HG03095 (cell line): ENCODE measurements at regions not wholly inside any gene's neighbourhood (a gene's known extent, or its start where the extent isn't known, plus 50 kb on each side); places are given as distances from the start of the nearest gene placed in this dataset.

Source experiments
- ATAC-seq: cut with Tn5 transposase; IDR thresholded peaks from one replicate; pipeline ENCODE4 v1.9.1; 2021; ENCODE audit warnings: moderate library complexity; ENCODE audit not compliant: unreplicated experiment

GRCh38 chr18:76202322-76202721, 292.7 kb downstream of the ZNF516 start:
- no peak for ATAC-seq

GRCh38 chr18:76195601-76196000, 299.4 kb downstream of the ZNF516 start:
- ATAC-seq = no peak

GRCh38 chr18:76188097-76188496, 306.9 kb downstream of the ZNF516 start:
- ATAC-seq = no peak

DNA sequence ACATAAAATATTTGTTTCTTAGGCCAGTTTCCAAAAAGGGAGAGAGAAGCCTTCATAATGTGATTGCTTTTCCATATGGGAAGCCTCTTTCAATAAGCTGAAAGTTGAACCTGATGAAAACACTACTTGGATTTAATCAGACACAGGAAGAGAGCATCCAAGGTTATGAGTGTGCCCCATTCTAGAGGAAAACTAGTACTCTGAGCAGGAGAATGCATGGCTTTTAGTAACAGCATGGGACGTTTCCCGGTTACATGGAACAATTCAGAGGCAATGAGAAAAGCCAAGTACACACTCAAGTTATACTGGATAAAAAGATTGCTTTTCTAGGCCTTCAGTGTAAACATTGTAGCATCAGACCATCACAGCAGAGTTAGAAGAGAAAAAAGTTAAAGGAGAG, 315.8 kb downstream of the ZNF516 start:
- ATAC-seq = no peak

- no peak for ATAC-seq
Measured at GRCh38 chr18:76177160-76177559, 317.9 kb downstream of the ZNF516 start.

DNA sequence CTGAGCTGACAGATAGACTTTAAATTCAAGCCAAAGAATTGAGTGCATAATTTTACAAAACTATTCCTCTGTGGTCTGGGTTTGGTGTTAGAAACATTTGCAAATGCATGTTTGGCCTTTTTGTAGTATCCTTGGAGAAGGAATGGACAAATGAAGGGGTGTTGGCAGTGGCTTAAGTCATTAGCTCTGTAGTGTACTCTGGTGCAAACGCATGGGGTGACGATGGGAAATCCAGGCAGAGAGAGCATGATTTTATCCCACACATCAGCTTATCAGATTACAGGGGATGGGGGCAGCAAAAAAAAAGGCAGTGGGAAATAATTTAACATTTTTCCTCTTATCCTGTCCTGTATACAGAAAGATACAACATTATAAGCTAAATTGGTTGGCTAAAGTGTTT, 320.6 kb downstream of the ZNF516 start:
- no peak for ATAC-seq

DNA sequence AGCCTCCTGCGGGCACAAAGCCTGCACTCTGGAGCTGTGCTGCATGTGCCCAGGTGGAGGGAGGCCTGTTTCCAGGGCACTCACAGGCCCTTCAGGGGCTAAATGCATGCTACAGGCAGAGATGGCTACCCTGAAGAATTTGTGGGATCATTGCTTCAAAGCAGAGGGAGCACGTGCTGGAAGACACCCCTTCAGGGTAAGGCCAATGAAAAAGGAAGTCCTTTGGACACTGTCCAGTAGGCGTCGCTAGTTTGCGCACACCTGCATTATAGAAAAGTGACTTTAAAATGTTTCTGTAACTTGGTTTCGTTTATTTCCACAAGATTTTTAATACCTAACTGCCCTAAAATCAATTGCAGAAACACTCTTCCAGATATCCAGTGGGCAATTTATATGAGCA, 325.3 kb downstream of the ZNF516 start:
- no peak for ATAC-seq

DNA sequence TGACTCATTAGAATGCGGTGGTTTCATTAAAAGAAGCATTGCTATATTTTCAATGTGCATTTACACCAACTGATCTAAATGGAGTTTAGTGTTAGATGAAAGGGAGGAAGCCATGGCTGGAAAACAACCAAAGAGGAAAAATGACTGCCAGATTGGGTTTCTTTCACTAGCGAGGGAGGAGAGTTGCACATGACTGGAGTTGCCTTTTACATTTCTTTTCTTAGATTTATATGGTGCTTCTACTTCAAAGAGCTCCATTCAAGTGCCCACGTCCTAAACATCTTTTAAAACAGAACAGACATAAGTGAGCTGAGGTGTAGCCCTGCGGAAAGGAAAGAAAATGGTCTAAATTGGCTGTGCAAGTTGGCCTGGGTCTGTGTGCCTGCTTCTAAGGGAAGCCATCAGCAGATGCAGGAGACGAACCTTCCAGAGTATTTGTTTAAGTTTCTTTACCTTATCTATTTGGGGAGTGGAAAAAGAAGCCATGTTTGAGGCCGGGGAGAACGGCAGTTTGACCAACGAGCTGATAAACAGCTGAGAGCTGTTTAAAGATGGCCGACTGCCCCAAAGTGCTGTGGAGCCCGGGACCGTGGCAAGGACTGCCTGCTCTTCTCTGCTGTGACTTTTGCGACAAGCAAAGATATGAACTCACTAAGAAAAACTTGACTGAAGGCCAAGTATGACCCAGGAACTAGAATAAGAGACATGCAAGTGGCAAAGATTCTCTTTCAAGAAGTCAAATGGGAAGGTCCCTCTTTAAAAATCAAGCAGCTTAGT, 327.0 kb downstream of the ZNF516 start:
- no peak for ATAC-seq

DNA sequence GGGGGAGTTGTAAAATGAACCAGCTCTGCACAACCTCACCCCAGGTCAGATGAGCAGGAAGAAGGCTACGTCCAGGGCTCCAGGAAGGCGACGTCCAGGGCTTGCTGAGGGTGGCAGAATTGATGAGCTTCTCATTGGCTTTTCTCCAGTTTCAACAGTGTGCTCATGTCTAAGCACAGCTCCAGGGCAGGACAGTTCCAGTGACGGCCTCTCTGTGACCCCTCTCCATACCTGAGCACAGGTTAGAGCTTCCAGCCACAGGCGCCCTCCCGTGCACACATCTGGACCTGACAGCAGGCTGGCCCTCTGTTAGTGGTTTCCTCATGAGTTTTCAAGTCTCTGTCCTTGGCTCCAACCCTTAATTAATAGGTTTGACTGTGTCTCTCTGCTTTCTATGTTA, 327.6 kb downstream of the ZNF516 start:
- no peak for ATAC-seq

DNA sequence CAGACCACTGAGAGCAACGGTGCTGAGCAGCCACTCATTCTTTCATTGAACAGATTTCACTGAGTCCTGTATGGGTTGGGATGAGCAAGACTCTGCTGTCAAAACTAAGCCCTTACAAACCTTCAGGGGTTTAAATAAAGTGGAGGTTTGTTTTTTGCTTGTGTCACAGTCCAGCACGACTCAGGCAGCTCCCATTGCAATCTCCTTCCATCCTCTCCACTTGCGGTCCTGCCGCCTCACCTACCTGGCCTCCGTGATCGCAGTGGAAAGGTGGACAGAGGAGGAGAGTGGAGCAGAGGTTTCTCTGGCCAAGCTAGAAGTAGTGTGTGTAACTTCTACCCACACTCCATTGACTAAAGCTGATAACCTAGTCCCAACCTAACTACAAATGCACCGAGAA, 332.2 kb downstream of the ZNF516 start:
- no peak for ATAC-seq

DNA sequence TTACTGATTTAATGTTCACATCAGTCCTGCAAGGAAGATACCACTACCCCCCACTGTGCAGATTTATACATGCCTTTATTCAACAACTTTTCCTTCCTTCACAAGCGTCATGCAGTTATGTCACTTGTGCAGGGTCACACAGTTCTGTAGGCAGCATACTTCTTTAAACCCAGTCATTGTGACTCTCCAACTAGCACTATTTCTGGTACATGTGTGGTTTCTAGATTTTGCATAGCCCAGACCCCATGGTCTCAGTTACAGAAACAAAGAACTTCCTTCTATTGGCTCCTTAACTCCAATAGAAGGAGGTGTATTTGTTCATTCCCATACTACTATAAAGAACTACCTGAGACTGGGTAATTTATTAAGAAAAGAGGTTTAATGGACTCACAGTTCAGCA, 333.1 kb downstream of the ZNF516 start:
- no peak for ATAC-seq

GRCh38 chr18:76153691-76154090, 341.4 kb downstream of the ZNF516 start:
- no peak for ATAC-seq

GRCh38 chr18:76149734-76150133, 345.3 kb downstream of the ZNF516 start:
- ATAC-seq = no peak

DNA sequence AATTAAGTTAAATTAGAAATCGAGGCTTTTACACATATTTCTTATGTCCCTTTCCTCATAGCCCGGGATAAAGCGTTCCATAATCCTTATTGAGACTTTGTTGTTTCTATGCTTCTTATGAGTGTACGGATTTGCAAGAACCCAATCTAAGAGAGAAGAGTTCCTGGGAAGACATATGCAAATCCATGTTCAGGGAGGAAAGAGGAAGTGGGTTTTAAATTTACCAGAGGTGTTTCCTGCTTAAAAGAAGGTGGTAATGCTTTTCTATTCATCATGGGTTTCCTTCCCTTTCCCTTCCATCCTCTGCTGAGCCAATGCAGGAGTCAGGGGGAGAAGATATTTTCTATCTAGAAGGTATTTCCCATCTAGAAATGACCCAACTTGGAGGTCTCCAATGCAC, 345.8 kb downstream of the ZNF516 start:
- ATAC-seq = no peak

GRCh38 chr18:76145521-76146376, 349.3 kb downstream of the ZNF516 start:
- ATAC-seq = no peak

GRCh38 chr18:76144844-76145243, 350.2 kb downstream of the ZNF516 start:
- no peak for ATAC-seq

- no peak for ATAC-seq
Measured at GRCh38 chr18:76142611-76143010, 352.4 kb downstream of the ZNF516 start.

- ATAC-seq = no peak
Measured at GRCh38 chr18:76139844-76140243, 355.2 kb downstream of the ZNF516 start.

GRCh38 chr18:76137216-76137615, 357.8 kb downstream of the ZNF516 start:
- ATAC-seq = no peak

GRCh38 chr18:76136701-76137100, 358.3 kb downstream of the ZNF516 start:
- ATAC-seq = no peak

GRCh38 chr18:76134628-76135027, 360.4 kb downstream of the ZNF516 start:
- no peak for ATAC-seq

DNA sequence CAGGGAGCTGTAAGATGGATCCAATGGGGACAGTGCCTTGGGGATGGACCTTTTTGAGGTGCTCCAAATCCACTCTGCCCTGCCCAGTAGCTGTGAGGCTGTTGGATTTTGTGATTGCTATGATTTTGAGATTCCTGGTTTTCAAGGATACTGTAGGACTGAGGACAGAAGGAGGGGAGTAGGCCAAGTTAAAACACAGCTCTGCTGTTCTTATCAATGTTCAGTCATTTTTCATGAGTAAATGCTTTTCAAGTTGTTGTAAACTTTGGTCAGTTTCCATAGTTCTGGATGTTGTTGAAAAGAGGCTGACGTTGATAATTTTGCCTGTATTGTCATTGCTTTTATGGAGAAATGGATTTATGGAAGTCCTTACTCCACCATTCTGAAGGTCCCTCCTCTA, 361.2 kb downstream of the ZNF516 start:
- ATAC-seq = no peak
